ENCODE measurements at regions not wholly inside any gene's neighbourhood (a gene's known extent, or its start where the extent isn't known, plus 50 kb on each side); places are given as distances from the start of the nearest gene placed in this dataset.
A peak's percentile ranks its signal among the peaks of the same experiment; 100 is the strongest.

GRCh38 chr3:101128786-101129185 is 135.6 kb upstream of the ABI3BP start:
- H3K4me3 ChIP-seq (replicated peaks in 1 of 3; ENCODE audit: insufficient read depth in 1 of 3, low read depth in 1 of 3, low read length in 3 of 3) = no peak overlapping the region
- dilution Hi-C loops (cut with MboI; ENCODE audit: extremely low pct_ligation_motif_present, low sequenced_read_pairs) (no loop called here), intact Hi-C loops (cut with micrococcal nuclease) (no loop called here)
- ChIA-PET CTCF (interaction anchor here (1.3 to 2.2 kb wide), 4 partner anchors 9 to 67 kb away, joined by 3 to 10 read pairs (median 6); no protein-coding TSS in a partner anchor), POLR2A (no interaction called here)
- DNase-seq (ENCODE audit: low read depth, low spot score) (peak; percentile 73), FAIRE-seq (no peak)
- H3K27ac ChIP-seq (ENCODE audit: insufficient read depth, low read depth, low read length) = no peak overlapping the region
- peaks cover 12% of the 10 kb centered on the region for H3K4me1 ChIP-seq (ENCODE audit: control insufficient read depth, extremely low read depth, insufficient read depth, low read length)
- H3K36me3 ChIP-seq (ENCODE audit: control insufficient read depth in 2 of 2, extremely low read depth in 1 of 2, insufficient read depth in 2 of 2, low read length in 2 of 2) = no peaks in the 10 kb centered on the region
- H2AFZ ChIP-seq (ENCODE audit: low read depth, low read length) = no peak overlapping the region
- no peak overlapping the region for H3K9ac ChIP-seq (replicated peaks; ENCODE audit: extremely low read depth, insufficient read depth, low read length)
- no peak overlapping the region for H3K4me2 ChIP-seq (ENCODE audit: insufficient read depth, low read length)
- peak; percentile 12 for TF ChIP-seq JUN (IDR thresholded peaks at IDR 0.05; ENCODE audit: borderline replicate concordance, insufficient read depth, insufficient read length, low read depth)
- no peak for TF ChIP-seq POLR2AphosphoS5 (IDR thresholded peaks at IDR 0.05; ENCODE audit: insufficient read depth, low read depth, low read length)
- H3K9me3 ChIP-seq (replicated peaks; ENCODE audit: control insufficient read depth, insufficient read depth, low read length) = no peaks in the 10 kb centered on the region
- BruUV-seq (replicated peaks) = no TSS peak
- no peaks in the 10 kb centered on the region for H3K9me1 ChIP-seq (replicated peaks; ENCODE audit: control insufficient read depth, extremely low read depth, insufficient read depth, low read length)
- no peaks in the 10 kb centered on the region for H4K20me1 ChIP-seq (replicated peaks; ENCODE audit: control insufficient read depth, extremely low read depth, insufficient read depth, low read length)
- no peaks in the 10 kb centered on the region for H3K27me3 ChIP-seq (ENCODE audit: control insufficient read depth in 2 of 2, insufficient read depth in 2 of 2, low read length in 2 of 2)
- H3K79me2 ChIP-seq (ENCODE audit: control insufficient read depth, insufficient read depth, low read length) = no peaks in the 10 kb centered on the region

GRCh38 chr3:101128001-101128400 is 134.8 kb upstream of the ABI3BP start:
- Histone ChIP-seq H3K9me3 (replicated peaks; ENCODE audit: control insufficient read depth, insufficient read depth, low read length) (no peaks in the 10 kb centered on the region), H2AFZ (ENCODE audit: low read depth, low read length) (no peak overlapping the region), H3K4me1 (ENCODE audit: control insufficient read depth, extremely low read depth, insufficient read depth, low read length) (peaks cover 12% of the 10 kb centered on the region), H3K4me3 (replicated peaks in 1 of 3; ENCODE audit: insufficient read depth in 1 of 3, low read depth in 1 of 3, low read length in 3 of 3) (no peak overlapping the region), H3K79me2 (ENCODE audit: control insufficient read depth, insufficient read depth, low read length) (no peaks in the 10 kb centered on the region), H3K27me3 (ENCODE audit: control insufficient read depth in 2 of 2, insufficient read depth in 2 of 2, low read length in 2 of 2) (no peaks in the 10 kb centered on the region), H3K4me2 (ENCODE audit: insufficient read depth, low read length) (no peak overlapping the region), H4K20me1 (replicated peaks; ENCODE audit: control insufficient read depth, extremely low read depth, insufficient read depth, low read length) (no peaks in the 10 kb centered on the region), H3K27ac (ENCODE audit: insufficient read depth, low read depth, low read length) (no peak overlapping the region), H3K36me3 (ENCODE audit: control insufficient read depth in 2 of 2, extremely low read depth in 1 of 2, insufficient read depth in 2 of 2, low read length in 2 of 2) (no peaks in the 10 kb centered on the region), H3K9ac (replicated peaks; ENCODE audit: extremely low read depth, insufficient read depth, low read length) (no peak overlapping the region), H3K9me1 (replicated peaks; ENCODE audit: control insufficient read depth, extremely low read depth, insufficient read depth, low read length) (no peaks in the 10 kb centered on the region)
- no peak for TF ChIP-seq GATA2 (IDR thresholded peaks at IDR 0.05; ENCODE audit: insufficient read depth, insufficient read length, low read depth, low read length)
- TF ChIP-seq JUN (IDR thresholded peaks at IDR 0.05; ENCODE audit: borderline replicate concordance, insufficient read depth, insufficient read length, low read depth) = no peak
- TF ChIP-seq EZH2 (IDR thresholded peaks at IDR 0.05; ENCODE audit: borderline replicate concordance, low read depth, low read length, severe bottlenecking) = no peak
- TF ChIP-seq POLR2AphosphoS5 (IDR thresholded peaks at IDR 0.05; ENCODE audit: insufficient read depth, low read depth, low read length) = no peak
- no peak for TF ChIP-seq POLR2A (IDR thresholded peaks at IDR 0.05; ENCODE audit: low read depth, low read length)
- TF ChIP-seq, protein P1, sequence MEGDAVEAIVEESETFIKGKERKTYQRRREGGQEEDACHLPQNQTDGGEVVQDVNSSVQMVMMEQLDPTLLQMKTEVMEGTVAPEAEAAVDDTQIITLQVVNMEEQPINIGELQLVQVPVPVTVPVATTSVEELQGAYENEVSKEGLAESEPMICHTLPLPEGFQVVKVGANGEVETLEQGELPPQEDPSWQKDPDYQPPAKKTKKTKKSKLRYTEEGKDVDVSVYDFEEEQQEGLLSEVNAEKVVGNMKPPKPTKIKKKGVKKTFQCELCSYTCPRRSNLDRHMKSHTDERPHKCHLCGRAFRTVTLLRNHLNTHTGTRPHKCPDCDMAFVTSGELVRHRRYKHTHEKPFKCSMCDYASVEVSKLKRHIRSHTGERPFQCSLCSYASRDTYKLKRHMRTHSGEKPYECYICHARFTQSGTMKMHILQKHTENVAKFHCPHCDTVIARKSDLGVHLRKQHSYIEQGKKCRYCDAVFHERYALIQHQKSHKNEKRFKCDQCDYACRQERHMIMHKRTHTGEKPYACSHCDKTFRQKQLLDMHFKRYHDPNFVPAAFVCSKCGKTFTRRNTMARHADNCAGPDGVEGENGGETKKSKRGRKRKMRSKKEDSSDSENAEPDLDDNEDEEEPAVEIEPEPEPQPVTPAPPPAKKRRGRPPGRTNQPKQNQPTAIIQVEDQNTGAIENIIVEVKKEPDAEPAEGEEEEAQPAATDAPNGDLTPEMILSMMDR (IDR thresholded peaks at IDR 0.05; ENCODE audit: extremely low read depth in 1 of 2, insufficient read depth in 1 of 2, low read depth in 1 of 2, low read length in 2 of 2) = no peak
- TF ChIP-seq FOS (IDR thresholded peaks at IDR 0.05; ENCODE audit: borderline replicate concordance, insufficient read depth, low read length) = no peak
- TF ChIP-seq MYC (IDR thresholded peaks at IDR 0.05; ENCODE audit: low read depth, low read length) = no peak
- TF ChIP-seq, protein P2, sequence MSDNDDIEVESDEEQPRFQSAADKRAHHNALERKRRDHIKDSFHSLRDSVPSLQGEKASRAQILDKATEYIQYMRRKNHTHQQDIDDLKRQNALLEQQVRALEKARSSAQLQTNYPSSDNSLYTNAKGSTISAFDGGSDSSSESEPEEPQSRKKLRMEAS (IDR thresholded peaks at IDR 0.05; ENCODE audit: insufficient read depth, insufficient read length) = no peak
- intact Hi-C loops (cut with micrococcal nuclease) (no loop called here), dilution Hi-C loops (cut with MboI; ENCODE audit: extremely low pct_ligation_motif_present, low sequenced_read_pairs) (no loop called here)
- ChIA-PET CTCF (interaction anchor here (1.3 to 2.2 kb wide), 4 partner anchors 9 to 68 kb away, joined by 3 to 10 read pairs (median 6); no protein-coding TSS in a partner anchor), POLR2A (no interaction called here)
- DNase-seq (ENCODE audit: low read depth, low spot score) (peak; percentile 51), FAIRE-seq (no peak)
- BruUV-seq (replicated peaks) = no TSS peak
